Activated CD4-positive, CD25-positive, alpha-beta regulatory T cell (primary cell): ENCODE measurements at regions not wholly inside any gene's neighbourhood (a gene's known extent, or its start where the extent isn't known, plus 50 kb on each side); places are given as distances from the start of the nearest gene placed in this dataset.
A peak's percentile ranks its signal among the peaks of the same experiment; 100 is the strongest.

Experiments used
- DNase-seq, 4 experiments: peaks; one replicate each; lab custom pipeline; 2025; lab: John Stamatoyannopoulos, UW

DNA sequence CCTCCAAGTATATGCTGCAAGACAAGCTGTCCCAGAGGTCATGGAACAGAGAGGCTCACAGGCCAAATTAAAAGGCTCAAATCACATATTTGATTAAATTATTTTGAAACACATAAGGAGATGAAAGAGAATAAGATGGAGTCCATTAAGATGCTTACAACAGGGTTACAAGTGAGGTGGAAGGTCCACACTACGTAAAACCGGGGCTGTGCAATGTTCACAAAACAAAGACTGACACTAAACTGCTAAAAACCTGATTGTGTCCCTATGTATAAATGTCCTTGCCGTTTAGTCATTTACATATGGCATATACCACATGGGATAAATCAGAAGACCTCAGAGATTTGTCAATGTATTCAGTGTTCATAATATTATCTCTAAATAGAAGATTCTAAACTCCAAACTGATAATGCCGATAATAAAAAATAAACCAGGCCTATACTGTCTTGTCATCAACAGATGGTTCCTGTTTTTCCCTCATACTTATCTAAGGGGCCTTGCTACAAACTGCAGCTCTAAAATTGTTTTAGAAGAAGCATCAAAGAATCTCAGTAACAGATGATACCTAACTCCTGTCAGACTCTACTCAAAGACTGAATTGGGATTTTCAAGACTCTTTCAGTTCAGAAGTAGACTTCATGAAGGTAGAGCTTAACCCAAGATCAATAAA is 51.8 kb upstream of the RIPOR2 start:
- DNase-seq: no peak

DNA sequence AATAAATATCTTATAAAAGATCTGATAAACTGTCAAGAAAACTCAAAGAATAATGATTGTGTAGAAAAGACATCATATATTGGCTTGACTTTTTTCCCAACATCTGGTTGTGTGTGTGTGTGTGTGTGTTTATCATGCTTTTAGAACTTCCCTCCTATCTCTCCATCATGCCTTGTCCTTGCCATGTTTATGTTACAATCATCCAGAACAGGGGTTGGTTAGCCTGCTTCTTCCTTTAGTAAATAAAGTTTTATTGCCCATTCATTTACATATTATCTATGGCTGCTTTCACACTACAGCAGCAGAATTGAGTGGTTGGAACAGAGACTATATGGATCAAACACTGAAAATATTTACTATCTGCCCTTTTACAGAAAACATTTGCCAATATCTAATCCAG is 52.8 kb upstream of the RIPOR2 start:
- DNase-seq: no peak

DNA sequence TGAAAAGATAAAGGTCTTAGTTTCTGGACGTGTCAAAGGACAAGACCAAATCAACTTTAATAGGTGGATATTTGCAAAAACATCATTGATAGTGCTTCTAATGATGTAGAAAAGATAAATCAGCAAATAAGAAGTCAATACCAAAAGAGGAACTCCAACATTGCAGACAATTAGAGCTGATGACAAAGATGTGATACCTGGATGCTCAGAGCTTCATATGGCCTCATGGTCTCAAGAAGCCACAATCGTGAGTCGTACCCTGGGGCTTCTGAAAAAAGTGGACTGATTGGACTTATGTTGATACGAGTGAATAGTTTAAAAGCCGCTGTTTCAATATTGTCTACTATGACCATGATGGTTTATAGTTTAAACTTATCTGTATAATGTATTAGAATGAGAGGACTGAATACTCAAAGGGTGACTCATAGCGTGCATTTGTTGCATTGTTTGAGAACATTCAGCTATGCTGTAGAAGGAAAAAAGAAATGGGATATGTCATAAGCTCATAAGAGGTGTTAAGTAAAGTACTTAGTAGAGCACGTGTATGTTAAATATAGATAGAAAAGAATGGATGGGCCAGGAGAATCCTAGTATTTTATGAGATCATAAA is 54.6 kb upstream of the RIPOR2 start:
- DNase-seq: no peak

DNA sequence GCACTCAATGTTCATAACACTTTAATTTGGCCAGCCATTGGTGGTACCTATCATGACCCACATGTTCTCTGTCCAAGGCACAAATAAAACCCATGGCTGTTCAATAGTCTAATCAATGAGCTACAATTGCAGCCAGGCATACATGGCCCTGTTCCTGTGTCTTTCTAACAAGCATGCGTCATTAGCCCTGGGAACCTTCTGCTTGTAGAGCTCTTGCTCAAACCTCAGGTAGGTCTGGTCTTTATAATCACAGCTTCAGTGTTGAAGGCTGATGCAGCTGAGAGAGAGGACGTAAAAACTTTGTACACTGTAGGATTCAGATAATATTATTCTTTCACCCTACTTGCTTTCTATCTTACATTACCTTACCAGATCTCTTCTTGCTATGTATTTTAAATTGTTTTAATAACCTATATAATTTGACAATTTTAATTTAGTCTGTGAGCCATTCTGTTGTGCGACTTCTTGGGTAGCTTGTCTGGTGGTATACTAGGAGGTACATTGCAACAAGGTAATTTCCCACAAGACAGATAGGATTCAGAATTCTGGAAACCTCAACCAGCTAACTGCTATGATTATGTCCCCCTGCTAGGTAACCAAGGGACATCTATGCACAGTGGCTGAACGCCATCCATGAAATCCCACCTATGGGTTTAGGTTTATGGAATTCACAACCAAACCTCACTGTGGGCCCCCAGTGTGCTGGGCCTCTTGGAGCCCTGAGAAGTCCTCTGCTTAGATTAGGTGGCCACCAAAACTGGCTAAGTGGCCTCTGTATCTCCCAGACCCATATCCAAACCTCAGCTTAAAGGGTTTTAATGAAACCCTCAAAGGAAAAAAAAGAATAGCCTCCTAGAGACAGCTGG is 55.4 kb upstream of the RIPOR2 start:
- no peak for DNase-seq

DNA sequence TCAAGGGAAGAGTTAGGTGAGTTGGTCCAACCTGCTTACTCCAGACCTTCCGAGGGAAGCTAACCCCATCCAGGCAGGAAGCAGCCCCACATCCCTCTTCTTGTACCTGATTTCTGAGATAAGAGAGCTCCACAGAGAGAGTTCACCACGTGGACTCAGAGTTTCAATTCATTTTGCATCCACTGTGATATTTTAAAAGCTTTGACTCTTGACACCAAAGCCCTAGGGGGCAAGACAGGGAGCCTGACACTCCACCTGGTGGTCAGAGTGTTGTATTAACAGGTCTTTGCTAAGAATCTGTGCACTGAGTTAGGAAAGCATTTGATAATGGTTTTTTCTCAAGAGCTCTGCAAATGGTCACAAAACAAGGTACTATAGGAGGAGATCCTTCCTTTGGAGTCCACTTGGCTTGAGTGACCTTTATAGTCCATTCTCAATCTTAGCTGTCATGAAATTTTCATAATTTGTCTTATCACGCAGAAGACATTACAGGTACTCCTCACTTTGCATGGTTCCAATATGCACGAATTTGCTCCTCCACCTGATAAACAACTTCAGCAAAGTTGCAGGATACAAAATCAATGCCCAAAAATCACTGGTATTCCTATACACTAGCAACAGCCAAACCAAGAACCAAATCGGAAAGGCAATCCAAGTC is 56.2 kb upstream of the RIPOR2 start:
- DNase-seq: peak; percentile 15 to 56 (median 44)

DNA sequence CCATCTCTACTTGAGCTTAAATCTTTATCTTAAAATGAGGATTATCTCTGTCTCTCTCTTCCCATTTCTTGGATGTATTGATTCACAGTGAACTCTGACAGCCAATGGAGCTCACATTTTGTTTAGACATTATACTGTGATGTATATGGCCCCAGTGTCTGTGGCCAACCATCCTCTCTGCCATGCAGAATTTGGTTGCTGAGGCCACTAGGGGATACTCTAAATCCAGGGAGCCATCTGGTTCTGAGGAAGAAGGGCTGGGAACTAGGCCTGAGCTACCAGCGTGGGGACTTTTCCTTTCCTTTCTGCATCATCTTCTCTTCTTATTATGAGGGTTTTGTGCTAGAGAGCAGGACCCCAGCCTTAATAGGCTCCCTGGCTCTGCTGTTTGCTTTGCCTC is 59.1 kb upstream of the RIPOR2 start:
- DNase-seq: no peak

DNA sequence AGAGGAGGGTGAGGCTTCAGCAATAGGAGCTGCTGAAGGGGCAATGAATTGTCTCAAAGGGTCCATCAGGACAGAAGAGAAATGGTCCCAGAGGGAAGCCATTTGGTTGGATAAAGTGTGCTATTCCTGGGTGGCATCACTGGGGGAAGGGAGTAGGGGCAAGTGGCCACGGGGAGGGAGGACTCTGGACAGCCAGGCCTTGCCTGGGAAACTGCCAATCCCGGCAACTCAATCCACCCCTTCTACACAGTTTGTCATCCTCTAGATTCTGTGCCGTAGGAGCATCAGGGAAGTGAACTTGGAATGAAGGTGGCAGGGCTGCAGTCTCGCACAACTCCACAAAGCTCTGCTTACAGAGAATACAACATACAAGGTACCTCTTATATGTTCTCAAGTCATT is 59.5 kb upstream of the RIPOR2 start:
- no peak for DNase-seq

DNA sequence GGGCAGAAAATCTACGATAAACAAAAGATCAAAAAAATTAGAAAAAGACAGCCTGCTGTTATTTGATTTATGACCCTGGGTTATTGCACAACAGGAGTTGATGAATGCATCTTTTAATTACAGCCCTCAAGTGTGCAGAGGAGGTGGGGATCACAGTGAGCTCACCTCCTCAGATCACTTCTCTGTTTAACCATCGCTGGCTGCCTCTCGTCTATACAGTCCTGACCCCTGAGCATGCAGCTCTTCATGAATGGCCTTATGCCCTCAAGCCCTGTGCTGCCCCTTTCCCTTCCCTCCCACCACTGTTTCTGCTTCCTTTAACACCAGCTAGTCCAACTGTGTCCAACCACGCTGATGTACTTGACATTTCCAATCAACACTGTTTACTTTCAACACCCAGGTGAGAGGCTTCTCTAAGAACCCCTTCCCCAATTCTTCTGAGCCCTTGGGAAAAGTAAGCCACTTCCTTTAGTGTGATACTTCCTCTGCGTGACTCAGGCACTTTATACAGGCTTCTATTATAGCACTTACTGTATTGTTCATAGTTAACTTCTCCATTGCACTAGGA is 60.6 kb upstream of the RIPOR2 start:
- no peak for DNase-seq

DNA sequence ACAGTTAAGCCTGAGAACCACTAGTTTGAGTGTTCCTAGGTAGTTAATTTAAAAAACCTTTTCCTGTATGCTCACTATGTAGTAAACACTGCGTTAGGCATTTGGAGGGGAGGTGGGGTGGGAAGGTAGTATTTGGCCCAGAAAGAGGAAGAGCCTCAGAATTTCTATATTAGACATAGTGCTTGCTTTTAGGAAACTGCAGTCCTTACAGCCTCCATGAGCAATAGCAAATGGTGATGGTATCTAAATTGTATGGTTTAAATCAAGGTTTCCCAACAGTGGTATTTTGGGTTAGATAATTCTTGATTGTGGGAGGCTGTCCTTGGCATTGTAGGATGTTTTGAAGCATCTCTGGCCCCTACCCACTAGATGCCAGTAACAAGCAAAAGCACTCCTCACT is 61.5 kb upstream of the RIPOR2 start:
- no peak for DNase-seq

DNA sequence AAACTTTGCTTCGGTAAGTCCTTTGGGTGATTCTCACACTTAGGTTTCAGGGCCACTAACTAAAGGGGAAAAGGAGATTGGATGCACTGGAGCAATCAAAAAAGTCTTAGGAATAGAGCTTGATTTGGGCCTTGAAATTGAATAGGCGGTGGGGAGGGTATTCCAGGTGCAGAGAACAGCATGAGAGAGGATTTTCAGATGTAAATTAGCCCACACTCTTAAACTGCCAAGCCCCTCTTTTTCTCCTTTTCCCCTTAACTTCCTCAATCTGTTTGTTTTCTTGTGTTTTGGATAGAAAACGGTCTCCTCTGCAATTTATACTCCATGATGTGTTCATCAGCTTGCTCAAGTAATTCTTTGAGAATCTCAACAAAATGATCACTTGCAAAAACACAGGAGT is 62.1 kb upstream of the RIPOR2 start:
- DNase-seq: no peak

DNA sequence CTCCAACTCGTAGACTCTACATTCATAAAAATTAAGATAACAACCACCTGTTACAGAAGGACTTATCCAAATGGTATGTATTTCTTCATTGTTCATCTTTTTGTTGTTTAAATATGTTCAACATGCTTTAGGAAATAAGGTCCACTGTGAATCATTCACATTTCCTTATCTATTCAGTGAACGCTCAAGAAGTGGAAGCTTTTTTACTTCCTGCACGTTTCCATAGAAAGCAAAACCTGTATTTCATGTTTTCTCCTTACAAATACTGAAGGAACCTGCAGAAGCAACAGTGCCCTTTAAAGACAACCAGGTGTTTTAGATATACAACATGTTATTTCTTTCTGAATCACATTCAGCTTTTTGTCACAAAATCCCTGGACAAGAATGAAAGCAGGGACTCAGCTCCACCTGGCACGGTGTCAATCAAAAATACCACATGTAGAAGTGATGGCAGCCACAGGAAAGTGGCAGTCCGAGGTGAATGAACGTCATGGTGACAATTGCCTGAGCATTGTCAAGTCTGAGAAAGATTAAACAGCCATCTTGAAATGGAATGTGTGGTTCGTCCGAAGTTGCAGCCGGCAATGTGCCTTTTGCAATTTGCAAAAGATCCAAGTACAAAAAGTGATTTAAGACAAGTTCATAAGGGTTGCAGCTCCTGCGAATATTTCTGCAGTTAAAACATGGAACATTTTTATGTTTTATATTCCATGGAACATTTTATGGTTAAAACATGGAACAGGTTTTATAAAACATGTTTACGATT is 66.7 kb upstream of the RIPOR2 start:
- DNase-seq: no peak

DNA sequence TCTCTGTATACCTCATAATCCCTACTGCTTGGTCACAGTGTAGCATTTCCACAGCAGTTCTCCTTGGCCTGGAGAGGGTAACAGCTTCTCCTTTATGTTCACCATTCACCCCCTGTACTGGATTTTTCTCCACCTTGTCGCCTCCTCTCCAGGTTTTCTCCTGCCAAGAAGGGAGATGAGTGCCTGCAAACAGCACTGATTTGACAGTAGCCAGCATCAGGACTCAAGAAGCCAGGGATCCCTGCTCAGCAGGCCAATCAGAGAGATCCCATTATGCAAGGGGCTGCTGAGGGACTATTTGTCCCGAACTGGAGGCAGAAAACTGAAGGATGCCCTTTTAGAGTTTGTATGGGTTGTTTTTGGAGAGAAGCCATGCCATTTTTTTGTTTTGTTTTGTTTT is 68.6 kb upstream of the RIPOR2 start:
- no peak for DNase-seq

DNA sequence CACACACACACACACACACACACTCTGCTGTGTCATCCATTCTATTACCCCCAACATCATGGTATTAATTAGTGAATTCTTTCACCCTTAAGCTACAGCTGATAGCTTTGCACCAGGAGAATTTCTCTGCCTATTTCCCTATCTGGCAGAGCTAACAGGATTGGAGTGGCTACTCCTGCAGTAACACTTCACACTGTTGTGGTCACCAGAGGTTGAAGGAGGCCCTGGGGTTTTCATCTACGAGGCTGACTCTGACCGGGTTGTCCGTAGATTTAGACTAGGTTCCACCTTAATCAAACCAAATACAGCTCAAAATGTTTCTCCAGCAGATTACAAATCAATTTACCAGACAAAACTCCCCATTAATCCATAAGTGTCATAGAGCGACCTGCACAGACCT is 69.2 kb upstream of the RIPOR2 start:
- no peak for DNase-seq

DNA sequence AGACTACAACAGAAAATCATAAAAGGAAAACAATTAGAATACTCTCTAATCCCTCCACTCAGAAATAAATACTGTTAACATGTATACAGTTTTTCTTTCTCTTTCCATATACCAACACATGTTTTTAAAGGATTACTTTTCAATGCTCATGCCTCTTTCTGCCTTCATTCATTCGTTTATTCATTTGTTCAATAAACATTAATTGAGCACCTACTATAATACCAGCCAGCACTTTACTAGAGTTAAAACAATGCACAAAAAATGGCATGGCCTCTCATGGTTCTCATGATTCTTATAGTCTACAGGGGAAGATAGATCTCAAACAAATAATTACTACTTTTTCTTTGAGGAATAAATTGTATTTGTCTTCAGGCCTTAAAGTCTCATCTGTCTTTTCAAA is 70.3 kb upstream of the RIPOR2 start:
- DNase-seq: no peak

DNA sequence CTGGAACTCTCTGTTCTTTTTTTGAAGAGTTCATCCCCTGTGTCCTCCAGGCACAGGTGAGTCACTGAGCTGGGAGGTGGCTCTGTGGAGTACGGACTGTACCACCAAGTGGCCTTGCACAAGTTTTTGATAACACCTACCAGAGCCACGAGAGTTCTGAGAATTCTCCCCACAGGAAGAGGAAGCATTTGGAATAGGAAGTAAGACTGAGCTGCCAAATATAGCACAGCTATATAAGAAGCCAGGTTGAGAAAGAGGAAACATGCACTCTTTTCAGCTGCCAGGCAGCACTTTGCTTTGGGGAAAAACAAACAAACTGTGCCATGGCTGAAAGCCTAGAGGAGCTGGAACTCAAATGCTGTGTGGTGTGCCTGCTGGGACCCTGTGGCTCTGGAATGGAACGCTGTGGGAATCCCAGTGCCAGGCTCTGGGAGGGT is 70.8 kb upstream of the RIPOR2 start:
- no peak for DNase-seq

DNA sequence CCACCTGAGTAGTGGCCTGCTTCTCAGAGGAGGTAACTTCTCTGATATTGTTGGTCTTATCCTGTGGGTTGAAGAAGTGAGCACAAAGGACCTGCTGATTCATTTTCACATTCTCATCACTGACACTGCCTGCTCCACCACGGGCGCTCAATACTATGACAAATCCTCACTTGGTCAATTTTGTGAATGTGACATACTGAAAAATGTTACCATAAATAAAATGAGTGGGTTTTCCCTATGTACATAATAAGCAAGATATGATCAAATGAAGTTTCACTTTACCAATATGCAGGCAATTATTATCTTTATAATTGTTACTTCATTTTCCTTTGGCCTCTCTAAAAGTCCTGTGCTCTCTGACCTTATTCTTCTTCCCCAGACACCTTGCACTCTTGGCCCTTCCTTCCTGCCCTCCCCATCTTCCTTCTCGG is 71.5 kb upstream of the RIPOR2 start:
- peak in 2 of 4 experiments; percentile 5 to 16 for DNase-seq

DNA sequence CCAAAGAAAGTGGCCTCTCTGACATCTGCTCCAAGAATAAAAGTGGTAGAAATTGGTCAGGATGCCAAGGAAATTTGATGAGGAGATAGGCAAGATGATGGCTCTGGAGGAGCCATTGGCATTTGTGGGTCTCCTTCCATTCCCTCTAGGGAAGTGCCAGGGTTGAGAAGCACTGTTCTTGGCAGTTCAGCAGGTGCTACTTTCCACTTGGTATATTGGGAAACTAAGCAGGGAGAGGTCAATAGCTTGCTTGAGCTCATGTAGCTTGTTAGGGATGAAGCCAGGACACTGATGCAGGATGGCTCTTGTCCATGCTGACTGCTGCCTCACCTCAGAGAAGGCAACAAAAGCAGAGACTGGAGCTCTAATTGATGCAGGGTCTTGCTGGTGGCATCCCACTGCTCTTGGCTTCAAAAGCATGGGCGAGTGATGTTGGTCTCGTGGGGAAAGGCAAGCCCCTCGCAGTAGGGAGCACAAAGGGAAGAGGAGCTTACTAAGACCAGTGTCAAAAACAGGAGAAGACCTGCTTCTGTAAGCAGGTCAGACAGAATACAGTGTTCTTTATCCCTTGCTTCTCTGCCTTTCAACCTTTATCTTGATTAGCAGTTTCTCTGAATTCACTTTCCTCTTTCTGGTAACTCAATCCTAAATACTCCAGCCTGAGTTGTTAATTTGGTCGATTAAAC is 73.1 kb upstream of the RIPOR2 start:
- no peak for DNase-seq

DNA sequence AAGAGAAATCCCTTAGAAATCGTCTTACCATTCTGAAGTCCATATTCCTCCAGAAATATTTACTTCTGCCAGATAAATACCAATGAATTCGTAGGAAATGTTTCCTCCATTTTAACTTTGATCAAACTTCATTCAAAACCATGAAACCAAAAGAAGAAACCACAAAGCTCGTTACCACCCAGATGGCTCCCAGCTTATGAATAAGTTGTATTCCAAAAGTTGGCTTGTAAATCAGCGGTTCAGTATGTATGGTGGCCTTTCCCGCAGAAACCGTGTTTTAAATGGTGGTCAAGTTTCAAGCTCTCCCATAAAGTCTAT is 73.6 kb upstream of the RIPOR2 start:
- DNase-seq: no peak

DNA sequence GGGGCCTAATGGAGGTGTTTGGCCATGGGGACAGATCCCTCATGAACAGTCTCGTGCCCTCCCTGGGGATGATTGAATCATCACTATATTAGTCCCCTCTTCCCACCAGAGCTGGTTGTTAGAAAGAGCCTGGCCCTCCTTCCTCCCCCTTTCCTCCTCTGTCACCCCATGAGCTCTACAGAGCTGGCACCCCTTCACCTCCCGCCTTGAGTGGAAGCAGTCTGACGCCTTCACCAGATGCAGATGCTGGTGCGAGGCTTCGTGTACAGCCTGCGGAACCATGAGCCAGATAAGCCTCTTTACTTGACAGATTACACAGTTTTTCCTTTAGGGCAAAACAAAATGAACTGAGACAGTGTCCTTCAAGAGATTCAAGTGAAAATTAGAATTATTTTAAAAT is 74.4 kb upstream of the RIPOR2 start:
- no peak for DNase-seq

DNA sequence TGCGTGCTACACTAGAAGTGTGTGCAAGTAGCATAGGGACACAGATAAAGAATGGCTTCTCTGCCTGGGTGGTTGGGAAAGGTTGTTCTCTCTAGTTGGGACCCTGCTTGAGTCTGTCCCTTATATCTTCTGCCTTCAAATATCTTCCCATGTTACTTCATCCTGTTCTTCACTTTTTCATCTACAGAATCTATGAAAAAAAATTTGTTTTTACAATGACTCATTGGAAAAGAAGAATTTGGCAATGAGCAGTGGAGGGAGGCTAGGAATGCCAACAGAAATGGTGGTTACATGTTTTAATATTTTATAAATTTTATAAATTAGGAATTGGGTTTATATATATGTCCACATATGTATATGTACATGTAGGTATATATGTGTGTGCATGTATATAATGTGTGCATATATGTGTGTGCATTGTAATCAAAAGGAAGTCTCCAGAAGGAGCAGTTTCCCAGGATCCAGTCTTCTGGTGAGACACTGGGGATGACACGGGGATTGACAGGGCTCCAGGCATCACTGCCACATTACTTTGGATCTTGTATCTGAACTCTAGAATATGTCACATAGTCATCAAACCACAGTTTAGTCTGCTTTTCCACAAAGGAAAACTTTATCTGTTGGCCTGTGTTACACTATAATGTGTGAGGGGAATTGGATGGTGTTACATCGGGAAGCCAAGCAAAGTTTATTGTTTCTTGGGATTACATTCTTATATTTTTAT is 75.3 kb upstream of the RIPOR2 start:
- no peak for DNase-seq
